GM23338 (cell line): ENCODE measurements at regions not wholly inside any gene's neighbourhood (a gene's known extent, or its start where the extent isn't known, plus 50 kb on each side); places are given as distances from the start of the nearest gene placed in this dataset.

ENCODE experiments used
- ATAC-seq: fragments of 200-7000 bp; cut with Tn5 transposase; 3 replicates; pipeline ENCODE4 v1.9.1; 2020
- DNase-seq: peaks from one replicate; pipeline ENCODE4 v3.0.0-alpha.2; 2015; ENCODE audit warnings: low spot score
- H2AFZ ChIP-seq: fragments of 200-600 bp; sonication (generic); 2 replicates; pipeline ENCODE4 v1.8.0; 2016; ENCODE audit warnings: antibody characterized with exemption, mild to moderate bottlenecking, moderate library complexity
- H3F3A ChIP-seq: fragments of 200-600 bp; sonication (generic); replicated peaks from 2 replicates; pipeline ENCODE4 v1.8.0; 2017; ENCODE audit warnings: antibody characterized with exemption, mixed run types, low read depth
- H3K27ac ChIP-seq: fragments of 200-600 bp; sonication (generic); 2 replicates; pipeline ENCODE4 v1.6.1; 2016; ENCODE audit warnings: low read depth
- H3K27me3 ChIP-seq: fragments of 200-600 bp; sonication (generic); 2 replicates; pipeline ENCODE4 v1.8.0; 2016; ENCODE audit warnings: mild to moderate bottlenecking, mixed run types, moderate library complexity; ENCODE audit not compliant: insufficient read depth
- H3K36me3 ChIP-seq: fragments of 200-600 bp; sonication (generic); 2 replicates; pipeline ENCODE4 v1.8.0; 2016; ENCODE audit warnings: mild to moderate bottlenecking; ENCODE audit not compliant: insufficient read depth
- H3K4me1 ChIP-seq: fragments of 200-600 bp; sonication (generic); 2 replicates; pipeline ENCODE4 v1.8.0; 2016; ENCODE audit warnings: mild to moderate bottlenecking, moderate library complexity; ENCODE audit not compliant: insufficient read depth
- H3K4me2 ChIP-seq: fragments of 200-600 bp; sonication (generic); 2 replicates; pipeline ENCODE4 v1.7.1; 2017; ENCODE audit warnings: mixed run types
- H3K4me3 ChIP-seq: fragments of 200-600 bp; sonication (generic); 2 replicates; pipeline ENCODE4 v1.6.1; 2016; ENCODE audit warnings: mixed run types
- H3K79me2 ChIP-seq: fragments of 200-600 bp; sonication (generic); replicated peaks from 2 replicates; pipeline ENCODE4 v1.8.0; 2017; ENCODE audit warnings: mild to moderate bottlenecking; ENCODE audit not compliant: insufficient read depth
- H3K9me2 ChIP-seq: fragments of 200-600 bp; sonication (generic); 2 replicates; pipeline ENCODE4 v1.8.0; 2017; ENCODE audit not compliant: insufficient read depth
- H4K20me1 ChIP-seq: fragments of 200-600 bp; sonication (generic); replicated peaks from 2 replicates; pipeline ENCODE4 v1.8.0; 2017; ENCODE audit warnings: mild to moderate bottlenecking; ENCODE audit not compliant: insufficient read depth
- H3K27ac Mint-ChIP-seq: 2 replicates; pipeline ENCODE4 v1.8.0; 2020; ENCODE audit warnings: inconsistent platforms, mild to moderate bottlenecking, moderate library complexity, mixed read lengths
- H3K27me3 Mint-ChIP-seq: 3 replicates; pipeline ENCODE4 v1.8.0; 2022; ENCODE audit warnings: low read depth, mild to moderate bottlenecking, moderate library complexity, mixed read lengths, inconsistent platforms; ENCODE audit not compliant: insufficient read depth, poor library complexity
- H3K36me3 Mint-ChIP-seq: 3 replicates; pipeline ENCODE4 v1.8.0; 2021; ENCODE audit warnings: low read depth, mild to moderate bottlenecking, inconsistent platforms, moderate library complexity, mixed read lengths
- H3K4me1 Mint-ChIP-seq: 3 replicates; pipeline ENCODE4 v1.8.0; 2020; ENCODE audit warnings: mild to moderate bottlenecking, inconsistent platforms, mixed read lengths
- H3K4me3 Mint-ChIP-seq: 3 replicates; pipeline ENCODE4 v1.8.0; 2021; ENCODE audit warnings: moderate library complexity, mild to moderate bottlenecking, inconsistent platforms, mixed read lengths
- H3K9me3 Mint-ChIP-seq: 3 replicates; pipeline ENCODE4 v1.8.0; 2020; ENCODE audit warnings: moderate library complexity, mild to moderate bottlenecking, inconsistent platforms, mixed read lengths
- CREB1 ChIP-seq: fragments of 250-450 bp; sonication (Bioruptor Pico); IDR thresholded peaks from 2 replicates; pipeline ENCODE4 v1.5.0; 2020; ENCODE audit warnings: low read depth, mild to moderate bottlenecking, moderate library complexity
- POLR2AphosphoS5 ChIP-seq: IDR thresholded peaks from 2 replicates; pipeline ENCODE4 v1.6.1; 2016; ENCODE audit warnings: antibody characterized with exemption, low read depth
- ZNF331 ChIP-seq: fragments of 250-450 bp; sonication (Bioruptor Pico); IDR thresholded peaks from 2 replicates; pipeline ENCODE4 v1.5.0; 2020; ENCODE audit warnings: low read depth, mild to moderate bottlenecking, moderate library complexity
- TF ChIP-seq, protein P1 (sequence below): fragments of 250-450 bp; sonication (Bioruptor Pico); IDR thresholded peaks from 2 replicates; pipeline ENCODE4 v1.5.0; 2020; ENCODE audit warnings: mild to moderate bottlenecking, moderate library complexity
- TF ChIP-seq, protein P2 (sequence below): IDR thresholded peaks from 2 replicates; pipeline ENCODE4 v1.6.1; 2016; ENCODE audit warnings: antibody characterized with exemption
- TF ChIP-seq, protein P3 (sequence below), 2 experiments: fragments of 200-600 bp in 1 of 2; sonication (generic) in 1 of 2; conservative IDR thresholded peaks; 2 replicates each; pipeline versions ENCODE4 v1.5.1 to v1.6.1; 2016 to 2017; ENCODE audit warnings: antibody characterized with exemption in 2 of 2, low read depth in 2 of 2, mild to moderate bottlenecking in 2 of 2, moderate library complexity in 1 of 2

DNA sequence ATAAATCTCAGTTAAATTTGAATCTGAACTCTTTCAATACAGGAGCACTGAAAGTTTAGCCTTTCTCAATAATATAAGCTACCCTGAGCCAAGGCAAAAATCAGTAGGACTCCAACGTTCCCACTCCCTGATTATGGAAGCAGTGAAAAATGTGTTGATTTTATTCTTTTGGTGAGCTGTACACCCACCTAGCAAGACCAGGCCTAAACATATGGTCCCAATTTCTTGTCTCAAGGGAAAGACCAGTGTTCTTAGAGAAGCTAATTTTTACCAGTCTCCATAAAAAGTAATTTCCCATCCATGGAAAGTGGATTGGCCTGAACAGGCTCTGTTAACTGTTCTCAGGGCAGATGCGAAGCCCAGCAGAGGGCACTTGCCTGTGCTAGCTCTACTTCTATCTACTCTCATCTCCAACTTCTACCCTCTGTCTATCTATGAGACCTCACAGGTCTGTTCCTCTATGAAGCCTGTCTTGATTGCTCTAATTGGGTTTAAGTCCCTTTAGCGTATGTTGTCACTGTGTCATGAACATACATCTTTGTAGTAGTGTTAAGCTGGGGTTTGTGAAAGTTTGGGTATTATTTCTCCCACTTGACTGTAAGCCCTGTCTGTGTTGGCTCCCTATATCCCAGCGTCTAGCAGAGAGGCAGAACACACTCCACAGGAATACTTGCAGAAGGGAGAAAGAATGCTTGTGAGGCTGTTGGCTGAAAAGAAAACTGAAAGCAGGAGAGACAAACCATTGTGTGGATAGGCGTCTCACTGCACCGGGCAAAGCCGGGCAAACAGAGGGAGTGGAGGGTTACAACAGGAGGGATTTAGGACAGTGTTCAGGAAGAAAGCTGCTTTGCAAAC, 167.1 kb upstream of the MAF start (continued):
- TF ChIP-seq, protein P1, sequence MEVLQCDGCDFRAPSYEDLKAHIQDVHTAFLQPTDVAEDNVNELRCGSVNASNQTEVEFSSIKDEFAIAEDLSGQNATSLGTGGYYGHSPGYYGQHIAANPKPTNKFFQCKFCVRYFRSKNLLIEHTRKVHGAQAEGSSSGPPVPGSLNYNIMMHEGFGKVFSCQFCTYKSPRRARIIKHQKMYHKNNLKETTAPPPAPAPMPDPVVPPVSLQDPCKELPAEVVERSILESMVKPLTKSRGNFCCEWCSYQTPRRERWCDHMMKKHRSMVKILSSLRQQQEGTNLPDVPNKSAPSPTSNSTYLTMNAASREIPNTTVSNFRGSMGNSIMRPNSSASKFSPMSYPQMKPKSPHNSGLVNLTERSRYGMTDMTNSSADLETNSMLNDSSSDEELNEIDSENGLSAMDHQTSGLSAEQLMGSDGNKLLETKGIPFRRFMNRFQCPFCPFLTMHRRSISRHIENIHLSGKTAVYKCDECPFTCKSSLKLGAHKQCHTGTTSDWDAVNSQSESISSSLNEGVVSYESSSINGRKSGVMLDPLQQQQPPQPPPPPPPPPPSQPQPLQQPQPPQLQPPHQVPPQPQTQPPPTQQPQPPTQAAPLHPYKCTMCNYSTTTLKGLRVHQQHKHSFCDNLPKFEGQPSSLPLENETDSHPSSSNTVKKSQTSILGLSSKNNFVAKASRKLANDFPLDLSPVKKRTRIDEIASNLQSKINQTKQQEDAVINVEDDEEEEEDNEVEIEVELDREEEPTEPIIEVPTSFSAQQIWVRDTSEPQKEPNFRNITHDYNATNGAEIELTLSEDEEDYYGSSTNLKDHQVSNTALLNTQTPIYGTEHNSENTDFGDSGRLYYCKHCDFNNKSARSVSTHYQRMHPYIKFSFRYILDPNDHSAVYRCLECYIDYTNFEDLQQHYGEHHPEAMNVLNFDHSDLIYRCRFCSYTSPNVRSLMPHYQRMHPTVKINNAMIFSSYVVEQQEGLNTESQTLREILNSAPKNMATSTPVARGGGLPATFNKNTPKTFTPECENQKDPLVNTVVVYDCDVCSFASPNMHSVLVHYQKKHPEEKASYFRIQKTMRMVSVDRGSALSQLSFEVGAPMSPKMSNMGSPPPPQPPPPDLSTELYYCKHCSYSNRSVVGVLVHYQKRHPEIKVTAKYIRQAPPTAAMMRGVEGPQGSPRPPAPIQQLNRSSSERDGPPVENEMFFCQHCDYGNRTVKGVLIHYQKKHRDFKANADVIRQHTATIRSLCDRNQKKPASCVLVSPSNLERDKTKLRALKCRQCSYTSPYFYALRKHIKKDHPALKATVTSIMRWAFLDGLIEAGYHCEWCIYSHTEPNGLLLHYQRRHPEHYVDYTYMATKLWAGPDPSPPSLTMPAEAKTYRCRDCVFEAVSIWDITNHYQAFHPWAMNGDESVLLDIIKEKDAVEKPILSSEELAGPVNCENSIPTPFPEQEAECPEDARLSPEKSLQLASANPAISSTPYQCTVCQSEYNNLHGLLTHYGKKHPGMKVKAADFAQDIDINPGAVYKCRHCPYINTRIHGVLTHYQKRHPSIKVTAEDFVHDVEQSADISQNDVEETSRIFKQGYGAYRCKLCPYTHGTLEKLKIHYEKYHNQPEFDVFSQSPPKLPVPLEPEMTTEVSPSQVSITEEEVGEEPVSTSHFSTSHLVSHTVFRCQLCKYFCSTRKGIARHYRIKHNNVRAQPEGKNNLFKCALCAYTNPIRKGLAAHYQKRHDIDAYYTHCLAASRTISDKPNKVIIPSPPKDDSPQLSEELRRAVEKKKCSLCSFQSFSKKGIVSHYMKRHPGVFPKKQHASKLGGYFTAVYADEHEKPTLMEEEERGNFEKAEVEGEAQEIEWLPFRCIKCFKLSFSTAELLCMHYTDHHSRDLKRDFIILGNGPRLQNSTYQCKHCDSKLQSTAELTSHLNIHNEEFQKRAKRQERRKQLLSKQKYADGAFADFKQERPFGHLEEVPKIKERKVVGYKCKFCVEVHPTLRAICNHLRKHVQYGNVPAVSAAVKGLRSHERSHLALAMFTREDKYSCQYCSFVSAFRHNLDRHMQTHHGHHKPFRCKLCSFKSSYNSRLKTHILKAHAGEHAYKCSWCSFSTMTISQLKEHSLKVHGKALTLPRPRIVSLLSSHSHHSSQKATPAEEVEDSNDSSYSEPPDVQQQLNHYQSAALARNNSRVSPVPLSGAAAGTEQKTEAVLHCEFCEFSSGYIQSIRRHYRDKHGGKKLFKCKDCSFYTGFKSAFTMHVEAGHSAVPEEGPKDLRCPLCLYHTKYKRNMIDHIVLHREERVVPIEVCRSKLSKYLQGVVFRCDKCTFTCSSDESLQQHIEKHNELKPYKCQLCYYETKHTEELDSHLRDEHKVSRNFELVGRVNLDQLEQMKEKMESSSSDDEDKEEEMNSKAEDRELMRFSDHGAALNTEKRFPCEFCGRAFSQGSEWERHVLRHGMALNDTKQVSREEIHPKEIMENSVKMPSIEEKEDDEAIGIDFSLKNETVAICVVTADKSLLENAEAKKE (CRISPR knock-in tag): no peak
- TF ChIP-seq, protein P2, sequence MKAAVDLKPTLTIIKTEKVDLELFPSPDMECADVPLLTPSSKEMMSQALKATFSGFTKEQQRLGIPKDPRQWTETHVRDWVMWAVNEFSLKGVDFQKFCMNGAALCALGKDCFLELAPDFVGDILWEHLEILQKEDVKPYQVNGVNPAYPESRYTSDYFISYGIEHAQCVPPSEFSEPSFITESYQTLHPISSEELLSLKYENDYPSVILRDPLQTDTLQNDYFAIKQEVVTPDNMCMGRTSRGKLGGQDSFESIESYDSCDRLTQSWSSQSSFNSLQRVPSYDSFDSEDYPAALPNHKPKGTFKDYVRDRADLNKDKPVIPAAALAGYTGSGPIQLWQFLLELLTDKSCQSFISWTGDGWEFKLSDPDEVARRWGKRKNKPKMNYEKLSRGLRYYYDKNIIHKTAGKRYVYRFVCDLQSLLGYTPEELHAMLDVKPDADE: no peak
- no peak for TF ChIP-seq POLR2AphosphoS5

DNA sequence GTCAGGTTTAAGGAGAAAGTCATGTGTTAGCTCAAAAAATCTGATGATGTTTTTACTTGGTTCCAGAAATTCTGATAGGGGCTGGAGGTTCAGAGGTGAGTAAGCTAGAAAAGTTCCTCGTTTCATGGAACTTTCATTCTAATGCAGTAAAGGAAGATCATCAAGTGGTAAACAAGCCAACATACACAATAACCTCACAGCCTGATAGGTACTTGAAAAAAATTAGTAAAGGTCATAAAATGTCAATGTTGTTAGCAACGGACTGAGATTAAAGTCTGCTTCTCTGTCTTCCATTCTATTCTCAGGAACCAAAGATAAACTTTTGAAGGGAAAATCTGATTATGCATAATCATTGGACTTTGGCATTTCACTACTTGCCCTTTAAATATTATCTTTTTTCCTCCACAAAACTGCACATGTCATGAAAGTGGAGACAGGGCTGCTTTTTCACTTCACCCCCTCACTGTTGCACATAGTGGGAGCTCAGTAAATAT, 165.4 kb upstream of the MAF start:
- H3K27ac Mint-ChIP-seq: no peak overlapping the region
- H3K4me3 ChIP-seq: no peak overlapping the region
- H4K20me1 ChIP-seq: no peaks in the 10 kb centered on the region
- 0 out of 2 replicates have a peak, but pooled peaks cover 2% of the 10 kb centered on the region for H3F3A ChIP-seq
- no peaks in the 10 kb centered on the region for H3K27me3 Mint-ChIP-seq
- H3K4me3 Mint-ChIP-seq: no peak overlapping the region
- no peak overlapping the region for H2AFZ ChIP-seq
- DNase-seq: no peak
- no peaks in the 10 kb centered on the region for H3K79me2 ChIP-seq
- no peaks in the 10 kb centered on the region for H3K27me3 ChIP-seq
- H3K4me2 ChIP-seq: no peak overlapping the region
- H3K36me3 Mint-ChIP-seq: no peaks in the 10 kb centered on the region
- TF ChIP-seq ZNF331 (CRISPR knock-in tag): no peak
- TF ChIP-seq, protein P3, sequence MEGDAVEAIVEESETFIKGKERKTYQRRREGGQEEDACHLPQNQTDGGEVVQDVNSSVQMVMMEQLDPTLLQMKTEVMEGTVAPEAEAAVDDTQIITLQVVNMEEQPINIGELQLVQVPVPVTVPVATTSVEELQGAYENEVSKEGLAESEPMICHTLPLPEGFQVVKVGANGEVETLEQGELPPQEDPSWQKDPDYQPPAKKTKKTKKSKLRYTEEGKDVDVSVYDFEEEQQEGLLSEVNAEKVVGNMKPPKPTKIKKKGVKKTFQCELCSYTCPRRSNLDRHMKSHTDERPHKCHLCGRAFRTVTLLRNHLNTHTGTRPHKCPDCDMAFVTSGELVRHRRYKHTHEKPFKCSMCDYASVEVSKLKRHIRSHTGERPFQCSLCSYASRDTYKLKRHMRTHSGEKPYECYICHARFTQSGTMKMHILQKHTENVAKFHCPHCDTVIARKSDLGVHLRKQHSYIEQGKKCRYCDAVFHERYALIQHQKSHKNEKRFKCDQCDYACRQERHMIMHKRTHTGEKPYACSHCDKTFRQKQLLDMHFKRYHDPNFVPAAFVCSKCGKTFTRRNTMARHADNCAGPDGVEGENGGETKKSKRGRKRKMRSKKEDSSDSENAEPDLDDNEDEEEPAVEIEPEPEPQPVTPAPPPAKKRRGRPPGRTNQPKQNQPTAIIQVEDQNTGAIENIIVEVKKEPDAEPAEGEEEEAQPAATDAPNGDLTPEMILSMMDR (conservative IDR thresholded peaks at IDR 0.05; ENCODE audit: low read depth in 2 of 2): no peak
- no peak for TF ChIP-seq CREB1 (CRISPR knock-in tag)
- peaks cover under 1% of the 10 kb centered on the region; the same call in 1 of the 2 replicates for H3K9me2 ChIP-seq
- peaks cover 2% of the 10 kb centered on the region; the same call in 1 of the 2 replicates for H3K4me1 ChIP-seq
- H3K36me3 ChIP-seq: no peaks in the 10 kb centered on the region
- no peak overlapping the region for H3K27ac ChIP-seq
- H3K4me1 Mint-ChIP-seq: peaks cover 9% of the 10 kb centered on the region; the same call in 2 of the 3 replicates
- ATAC-seq: no peak
- H3K9me3 Mint-ChIP-seq: no peaks in the 10 kb centered on the region
